ENCODE measurements at regions not wholly inside any gene's neighbourhood (a gene's known extent, or its start where the extent isn't known, plus 50 kb on each side); places are given as distances from the start of the nearest gene placed in this dataset.

DNA sequence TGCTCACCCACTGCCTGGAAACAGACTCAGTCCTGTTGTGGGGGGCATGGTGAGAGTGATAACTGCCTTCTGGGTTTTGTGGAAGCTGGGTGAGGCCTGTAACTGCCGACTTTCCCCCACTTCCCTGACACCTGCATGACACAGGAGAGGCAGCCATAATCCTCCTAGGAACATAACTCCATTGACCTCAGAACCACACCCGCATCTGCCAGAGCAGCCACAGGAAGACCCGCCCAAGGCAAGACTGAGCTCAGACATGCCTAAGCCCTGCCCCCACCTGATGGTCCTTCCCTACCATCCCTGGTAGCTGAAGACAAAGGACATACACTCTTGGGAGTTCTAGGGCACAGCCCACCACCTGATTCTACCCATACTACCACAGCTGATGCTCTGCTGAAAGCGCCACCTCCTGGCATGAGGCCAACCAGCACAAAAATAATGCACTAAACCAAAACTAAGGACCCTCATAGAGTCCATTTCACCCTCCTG is 326.7 kb downstream of the RBM26 start:
- Histone ChIP-seq H3K4me3 (ENCODE audit: insufficient read depth, low read length, poor library complexity, severe bottlenecking) (no peak overlapping the region), H3K36me3 (ENCODE audit: low read length) (no peaks in the 10 kb centered on the region), H4K20me1 (ENCODE audit: low read depth, low read length) (no peaks in the 10 kb centered on the region), H2AFZ (ENCODE audit: low read depth, low read length, severe bottlenecking) (no peak overlapping the region), H3K27ac (ENCODE audit: low read depth, low read length) (no peak overlapping the region), H3K9ac (ENCODE audit: low read length) (no peak overlapping the region), H3K27me3 (ENCODE audit: low read length) (no peaks in the 10 kb centered on the region), H3F3A (ENCODE audit: insufficient read depth) (no peaks in the 10 kb centered on the region), H3K79me2 (ENCODE audit: insufficient read depth, low read length) (no peaks in the 10 kb centered on the region), H3K9me3 (ENCODE audit: insufficient read depth, low read length) (no peaks in the 10 kb centered on the region), H3K9me2 (replicated peaks; ENCODE audit: insufficient read depth, low read length) (no peaks in the 10 kb centered on the region), H3K4me2 (ENCODE audit: low read depth, low read length, poor library complexity, severe bottlenecking) (no peak overlapping the region)
- TF ChIP-seq, protein P1, sequence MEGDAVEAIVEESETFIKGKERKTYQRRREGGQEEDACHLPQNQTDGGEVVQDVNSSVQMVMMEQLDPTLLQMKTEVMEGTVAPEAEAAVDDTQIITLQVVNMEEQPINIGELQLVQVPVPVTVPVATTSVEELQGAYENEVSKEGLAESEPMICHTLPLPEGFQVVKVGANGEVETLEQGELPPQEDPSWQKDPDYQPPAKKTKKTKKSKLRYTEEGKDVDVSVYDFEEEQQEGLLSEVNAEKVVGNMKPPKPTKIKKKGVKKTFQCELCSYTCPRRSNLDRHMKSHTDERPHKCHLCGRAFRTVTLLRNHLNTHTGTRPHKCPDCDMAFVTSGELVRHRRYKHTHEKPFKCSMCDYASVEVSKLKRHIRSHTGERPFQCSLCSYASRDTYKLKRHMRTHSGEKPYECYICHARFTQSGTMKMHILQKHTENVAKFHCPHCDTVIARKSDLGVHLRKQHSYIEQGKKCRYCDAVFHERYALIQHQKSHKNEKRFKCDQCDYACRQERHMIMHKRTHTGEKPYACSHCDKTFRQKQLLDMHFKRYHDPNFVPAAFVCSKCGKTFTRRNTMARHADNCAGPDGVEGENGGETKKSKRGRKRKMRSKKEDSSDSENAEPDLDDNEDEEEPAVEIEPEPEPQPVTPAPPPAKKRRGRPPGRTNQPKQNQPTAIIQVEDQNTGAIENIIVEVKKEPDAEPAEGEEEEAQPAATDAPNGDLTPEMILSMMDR (IDR thresholded peaks at IDR 0.05; ENCODE audit: insufficient read depth, low read length, poor library complexity, severe bottlenecking) = no peak
- TF ChIP-seq EZH2phosphoT487 (conservative IDR thresholded peaks at IDR 0.05; ENCODE audit: low read length) = no peak

DNA sequence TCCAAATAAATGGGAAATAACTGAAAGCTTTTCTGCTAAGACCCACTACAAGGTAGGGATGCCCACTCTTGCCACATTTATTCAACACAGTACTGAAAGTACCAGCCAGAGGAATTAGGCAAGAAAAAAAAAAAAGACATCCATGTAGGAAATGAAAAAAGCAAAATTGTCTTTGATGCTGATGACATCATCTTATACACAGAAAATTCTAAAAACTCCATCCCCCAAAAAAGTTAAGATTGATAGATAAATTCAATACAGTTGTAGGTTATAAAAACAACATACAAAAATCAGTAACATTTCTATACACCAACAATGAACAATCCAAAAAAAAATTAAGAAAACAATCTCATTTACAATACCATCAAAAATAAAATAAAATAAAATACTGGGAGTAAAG is 330.4 kb downstream of the RBM26 start:
- Histone ChIP-seq H3F3A (ENCODE audit: insufficient read depth) (no peaks in the 10 kb centered on the region), H3K79me2 (ENCODE audit: insufficient read depth, low read length) (no peaks in the 10 kb centered on the region), H3K4me2 (ENCODE audit: low read depth, low read length, poor library complexity, severe bottlenecking) (no peak overlapping the region), H3K4me3 (ENCODE audit: insufficient read depth, low read length, poor library complexity, severe bottlenecking) (no peak overlapping the region), H3K27ac (ENCODE audit: low read depth, low read length) (no peak overlapping the region), H2AFZ (ENCODE audit: low read depth, low read length, severe bottlenecking) (no peak overlapping the region), H3K27me3 (ENCODE audit: low read length) (no peaks in the 10 kb centered on the region), H3K36me3 (ENCODE audit: low read length) (no peaks in the 10 kb centered on the region), H3K9ac (ENCODE audit: low read length) (no peak overlapping the region), H3K9me3 (ENCODE audit: insufficient read depth, low read length) (no peaks in the 10 kb centered on the region), H4K20me1 (ENCODE audit: low read depth, low read length) (no peaks in the 10 kb centered on the region), H3K9me2 (replicated peaks; ENCODE audit: insufficient read depth, low read length) (no peaks in the 10 kb centered on the region)
- TF ChIP-seq, protein P1 (IDR thresholded peaks at IDR 0.05; ENCODE audit: insufficient read depth, low read length, poor library complexity, severe bottlenecking) = no peak
- TF ChIP-seq EZH2phosphoT487 (conservative IDR thresholded peaks at IDR 0.05; ENCODE audit: low read length) = no peak

DNA sequence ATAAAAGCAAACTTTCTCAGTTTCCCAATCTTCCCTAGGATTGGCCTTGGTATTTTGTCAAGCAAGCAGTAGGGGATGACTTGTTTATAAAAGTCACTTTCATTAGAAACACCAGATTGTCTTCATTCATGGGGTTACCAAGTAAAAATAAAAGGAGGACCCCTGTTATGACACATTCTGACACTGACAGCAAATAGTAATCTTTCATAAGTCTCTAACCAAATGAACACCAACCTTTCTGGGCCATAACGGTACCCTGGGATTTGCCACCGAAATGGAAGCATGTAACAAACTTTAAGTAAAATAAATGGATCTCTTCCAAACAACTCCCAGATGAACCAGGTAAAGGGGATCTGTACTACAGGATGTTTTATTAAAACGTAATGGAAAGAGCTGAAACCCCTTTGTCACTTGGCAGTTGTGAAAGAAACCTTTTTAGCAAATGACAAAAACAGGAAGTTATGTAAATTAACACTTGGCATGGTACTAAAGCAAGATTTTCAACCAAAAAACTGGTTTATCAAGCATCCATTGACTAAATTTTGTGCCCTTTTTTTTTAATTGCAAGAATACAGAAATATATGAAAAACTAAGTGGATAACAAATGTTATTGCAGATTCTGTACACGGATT is 335.6 kb downstream of the RBM26 start:
- no peak overlapping the region for H3K9ac ChIP-seq (ENCODE audit: low read length)
- no peaks in the 10 kb centered on the region for H3K79me2 ChIP-seq (ENCODE audit: insufficient read depth, low read length)
- H3F3A ChIP-seq (ENCODE audit: insufficient read depth) = no peaks in the 10 kb centered on the region
- peak overlapping the region; percentile 57 for H2AFZ ChIP-seq (ENCODE audit: low read depth, low read length, severe bottlenecking)
- no peaks in the 10 kb centered on the region for H3K9me2 ChIP-seq (replicated peaks; ENCODE audit: insufficient read depth, low read length)
- TF ChIP-seq EZH2phosphoT487 (conservative IDR thresholded peaks at IDR 0.05; ENCODE audit: low read length) = no peak
- TF ChIP-seq, protein P1 (IDR thresholded peaks at IDR 0.05; ENCODE audit: insufficient read depth, low read length, poor library complexity, severe bottlenecking) = no peak
- H3K9me3 ChIP-seq (ENCODE audit: insufficient read depth, low read length) = no peaks in the 10 kb centered on the region
- H3K4me2 ChIP-seq (ENCODE audit: low read depth, low read length, poor library complexity, severe bottlenecking) = peak overlapping the region; percentile 40
- peak overlapping the region; percentile 41 for H3K27ac ChIP-seq (ENCODE audit: low read depth, low read length)
- H3K27me3 ChIP-seq (ENCODE audit: low read length) = no peaks in the 10 kb centered on the region
- H3K4me3 ChIP-seq (ENCODE audit: insufficient read depth, low read length, poor library complexity, severe bottlenecking) = no peak overlapping the region
- no peaks in the 10 kb centered on the region for H3K36me3 ChIP-seq (ENCODE audit: low read length)
- H4K20me1 ChIP-seq (ENCODE audit: low read depth, low read length) = no peaks in the 10 kb centered on the region
